H1 (cell line): ENCODE measurements at regions not wholly inside any gene's neighbourhood (a gene's known extent, or its start where the extent isn't known, plus 50 kb on each side); places are given as distances from the start of the nearest gene placed in this dataset.

Experiments used
- CTCF ChIA-PET: fragments of 300-600 bp; sonication (Branson Sonifier 250); formaldehyde crosslinking; loops from one replicate; lab custom pipeline; 2021; ENCODE audit not compliant: partially characterized antibody; lab: Charles Lee
- POLR2A ChIA-PET: fragments of 300-600 bp; sonication (Branson Sonifier 250); formaldehyde crosslinking; loops from one replicate; lab custom pipeline; 2021; ENCODE audit warnings: inconsistent platforms; ENCODE audit not compliant: partially characterized antibody; lab: Charles Lee
- DNase-seq, 2 experiments: peaks; one replicate each; pipeline versions ENCODE4 v3.0.0 to v3.0.0-alpha.2; 2010 to 2022; ENCODE audit warnings: low spot score in 2 of 2, low read depth in 1 of 2, mixed read lengths in 1 of 2
- FAIRE-seq: peaks from 2 replicates; lab custom pipeline; 2011; peaks lifted over from hg19 to GRCh38; lab: Jason Lieb, UNC
- H2AFZ ChIP-seq: 2 replicates; pipeline ENCODE4 v1.8.1; 2012; ENCODE audit warnings: low read length, inconsistent platforms
- H2AK5ac ChIP-seq: 2 replicates; pipeline ENCODE4 v1.6.1; 2013; ENCODE audit warnings: low read depth, low read length
- H2BK120ac ChIP-seq: replicated peaks from 2 replicates; pipeline ENCODE3; 2013; ENCODE audit warnings: low read depth, low read length, inconsistent platforms
- H2BK12ac ChIP-seq: 2 replicates; pipeline ENCODE4 v1.6.1; 2013; ENCODE audit warnings: low read depth, low read length
- H2BK15ac ChIP-seq: 2 replicates; pipeline ENCODE4 v1.6.1; 2013; ENCODE audit warnings: low read length
- H2BK20ac ChIP-seq: 2 replicates; pipeline ENCODE4 v1.6.1; 2013; ENCODE audit warnings: low read length
- H2BK5ac ChIP-seq: 2 replicates; pipeline ENCODE4 v1.6.1; 2013; ENCODE audit warnings: low read depth, low read length
- H3K14ac ChIP-seq: 2 replicates; pipeline ENCODE4 v1.6.1; 2013; ENCODE audit warnings: inconsistent platforms; ENCODE audit not compliant: insufficient read length
- H3K18ac ChIP-seq: 2 replicates; pipeline ENCODE4 v1.6.1; 2013; ENCODE audit warnings: low read length; ENCODE audit errors: extremely low read depth
- H3K23ac ChIP-seq: 2 replicates; pipeline ENCODE4 v1.6.1; 2013; ENCODE audit warnings: inconsistent platforms; ENCODE audit not compliant: insufficient read length
- H3K23me2 ChIP-seq: 2 replicates; pipeline ENCODE4 v1.6.1; 2013; ENCODE audit warnings: low read depth, low read length
- H3K27ac ChIP-seq: 2 replicates; pipeline ENCODE4 v1.6.1; 2011; ENCODE audit warnings: low read depth, low read length, inconsistent platforms
- H3K27me3 ChIP-seq, 4 experiments: replicated peaks in 1 of 4; 1 replicate in 1 of 4; 2 replicates in 3 of 4; pipeline versions ENCODE4 v1.6.1 to v1.8.1; 2011 to 2013; ENCODE audit warnings: low read length in 3 of 4, mild to moderate bottlenecking in 3 of 4, inconsistent platforms in 2 of 4, mixed read lengths in 2 of 4, moderate library complexity in 1 of 4; ENCODE audit not compliant: control insufficient read depth in 3 of 4, insufficient read depth in 3 of 4; ENCODE audit errors: extremely low read depth in 1 of 4
- H3K36me3 ChIP-seq, 4 experiments: 2 replicates each; pipeline versions ENCODE4 v1.6.1 to v1.8.1; 2011 to 2013; ENCODE audit warnings: mild to moderate bottlenecking in 4 of 4, low read length in 3 of 4, moderate library complexity in 2 of 4, control low read depth in 1 of 4, inconsistent platforms in 1 of 4; ENCODE audit not compliant: insufficient read depth in 4 of 4, control insufficient read depth in 2 of 4
- H3K4ac ChIP-seq: replicated peaks from 2 replicates; pipeline ENCODE3; 2013; ENCODE audit warnings: low read length, low read depth, mixed read lengths, inconsistent platforms; ENCODE audit not compliant: insufficient read length
- H3K4me1 ChIP-seq, 4 experiments: replicated peaks in 1 of 4; 1 replicate in 1 of 4; 2 replicates in 3 of 4; pipeline versions ENCODE4 v1.6.1 to v1.8.1; 2011 to 2013; ENCODE audit warnings: low read length in 3 of 4, inconsistent platforms in 2 of 4, mixed read lengths in 1 of 4; ENCODE audit not compliant: insufficient read depth in 4 of 4, control insufficient read depth in 3 of 4
- H3K4me2 ChIP-seq, 2 experiments: 2 replicates each; pipeline versions ENCODE4 v1.6.1 to v1.8.1; 2011 to 2013; ENCODE audit warnings: low read depth in 2 of 2, low read length in 2 of 2, control low read depth in 1 of 2, inconsistent platforms in 1 of 2, mild to moderate bottlenecking in 1 of 2; ENCODE audit not compliant: insufficient read depth in 1 of 2
- H3K4me3 ChIP-seq, 4 experiments: fragments of 200-600, 300-600 bp in 1 of 4; sonication (generic), shearing (Covaris generic), sonication (Bioruptor Twin) in 1 of 4; 2 replicates each; pipeline versions ENCODE4 v1.5.1 to v1.8.1; 2011 to 2016; ENCODE audit warnings: low read length in 4 of 4, low read depth in 3 of 4, control low read depth in 2 of 4, inconsistent platforms in 2 of 4, mild to moderate bottlenecking in 2 of 4, mixed read lengths in 1 of 4, moderate library complexity in 1 of 4; ENCODE audit not compliant: insufficient read depth in 2 of 4; ENCODE audit errors: extremely low read depth in 1 of 4
- H3K56ac ChIP-seq: replicated peaks from 2 replicates; pipeline ENCODE3; 2013; ENCODE audit warnings: low read depth, mild to moderate bottlenecking, mixed read lengths, low read length, inconsistent platforms; ENCODE audit not compliant: insufficient read length
- H3K79me1 ChIP-seq: 2 replicates; pipeline ENCODE4 v1.6.1; 2013; ENCODE audit warnings: low read depth, low read length, control low read depth
- H3K79me2 ChIP-seq, 2 experiments: 2 replicates each; pipeline versions ENCODE4 v1.6.1 to v1.8.1; 2012 to 2013; ENCODE audit warnings: low read length in 2 of 2, mild to moderate bottlenecking in 2 of 2, inconsistent platforms in 1 of 2; ENCODE audit not compliant: insufficient read depth in 2 of 2, control insufficient read depth in 1 of 2
- H3K9ac ChIP-seq, 4 experiments: replicated peaks in 1 of 4; 1 replicate in 1 of 4; 2 replicates in 3 of 4; pipeline versions ENCODE4 v1.6.1 to v1.8.1; 2011 to 2013; ENCODE audit warnings: low read depth in 3 of 4, low read length in 3 of 4, control low read depth in 2 of 4, mild to moderate bottlenecking in 2 of 4, moderate library complexity in 2 of 4, inconsistent platforms in 1 of 4; ENCODE audit errors: extremely low read depth in 1 of 4
- H3K9me3 ChIP-seq, 2 experiments: 2 replicates each; pipeline versions ENCODE4 v1.6.1 to v1.8.1; 2012 to 2013; ENCODE audit warnings: mild to moderate bottlenecking in 2 of 2, moderate library complexity in 2 of 2, control low read depth in 1 of 2, inconsistent platforms in 1 of 2, low read depth in 1 of 2, low read length in 1 of 2, mixed read lengths in 1 of 2; ENCODE audit not compliant: insufficient read depth in 2 of 2
- H4K20me1 ChIP-seq, 2 experiments: replicated peaks in 1 of 2; 2 replicates each; pipeline versions ENCODE3 to v1.8.1; 2011 to 2013; ENCODE audit warnings: inconsistent platforms in 2 of 2, low read length in 2 of 2, mild to moderate bottlenecking in 1 of 2; ENCODE audit not compliant: insufficient read depth in 2 of 2, control insufficient read depth in 1 of 2
- H4K5ac ChIP-seq: 2 replicates; pipeline ENCODE4 v1.6.1; 2013; ENCODE audit warnings: low read length, low read depth, mixed read lengths, inconsistent platforms; ENCODE audit not compliant: insufficient read length
- H4K8ac ChIP-seq: 2 replicates; pipeline ENCODE4 v1.8.0; 2013; ENCODE audit warnings: mild to moderate bottlenecking, moderate library complexity, low read length, inconsistent platforms; ENCODE audit not compliant: insufficient read depth; ENCODE audit errors: extremely low read depth
- H4K91ac ChIP-seq: replicated peaks from 2 replicates; pipeline ENCODE3; 2013; ENCODE audit warnings: low read length, mixed read lengths, inconsistent platforms; ENCODE audit not compliant: insufficient read length
- EP300 ChIP-seq, 2 experiments: IDR thresholded peaks; 1 replicate in 1 of 2; 2 replicates in 1 of 2; pipeline ENCODE4 v1.6.1; 2011 to 2012; ENCODE audit warnings: low read depth in 2 of 2, low read length in 2 of 2, mild to moderate bottlenecking in 2 of 2, borderline replicate concordance in 1 of 2, inconsistent platforms in 1 of 2, moderate library complexity in 1 of 2
- SIRT6 ChIP-seq: IDR thresholded peaks from one replicate; pipeline ENCODE4 v1.7.1; 2012; ENCODE audit warnings: low read length, inconsistent platforms
- TAF1 ChIP-seq: IDR thresholded peaks from 2 replicates; pipeline ENCODE4 v1.6.1; 2011; ENCODE audit warnings: mild to moderate bottlenecking, low read depth, low read length
- WGBS, 2 experiments: shearing (Covaris generic) in 1 of 2; methylation state at CpG; one replicate each; pipeline versions ENCODE4 v1.1.6 to v1.1.7; 2013 to 2015; ENCODE audit warnings: low lambda C conversion rate in 2 of 2, mixed read lengths in 2 of 2, inconsistent platforms in 1 of 2, low coverage in 1 of 2, missing lambda C conversion rate in 1 of 2; ENCODE audit not compliant: insufficient replicate concordance in 2 of 2, insufficient coverage in 1 of 2, insufficient read length in 1 of 2; ENCODE audit errors: extremely low coverage in 1 of 2, missing lambda C conversion rate in 1 of 2; 5-methylcytosine and 5-hydroxymethylcytosine counted together

- no peak overlapping the region for H4K8ac ChIP-seq
- no peak for FAIRE-seq
- no peak for DNase-seq
- H3K27me3 ChIP-seq = no peaks in the 10 kb centered on the region
- 91% methylated on average over 4 of the region's 4 CpGs; no CpG with 5 or more reads in 1 of the 2 experiments for WGBS, 2 experiments
- no peak overlapping the region for H2AK5ac ChIP-seq
- H2BK12ac ChIP-seq = no peak overlapping the region
- no peak overlapping the region for H4K5ac ChIP-seq
- H3K14ac ChIP-seq = no peak overlapping the region
- H3K4me1 ChIP-seq = no peaks in the 10 kb centered on the region
- no peak overlapping the region for H3K4me3 ChIP-seq
- no peak for TF ChIP-seq SIRT6
- no peak for TF ChIP-seq TAF1
- no peak for TF ChIP-seq EP300 (IDR thresholded peaks at IDR 0.05; ENCODE audit: borderline replicate concordance in 1 of 2, low read depth in 2 of 2, low read length in 2 of 2)
- no peak overlapping the region for H2BK5ac ChIP-seq
- no peak overlapping the region for H3K27ac ChIP-seq
- H3K9ac ChIP-seq = no peak overlapping the region
- no peaks in the 10 kb centered on the region for H3K9me3 ChIP-seq
- H3K79me2 ChIP-seq = no peaks in the 10 kb centered on the region
- ChIA-PET CTCF (no interaction called here), POLR2A (no interaction called here)
- H2BK20ac ChIP-seq = no peak overlapping the region
- H3K79me1 ChIP-seq = no peaks in the 10 kb centered on the region; the same call in 1 of the 2 replicates
- H2BK15ac ChIP-seq = no peak overlapping the region
- H3K23me2 ChIP-seq = no peaks in the 10 kb centered on the region; the same call in 1 of the 2 replicates
- no peak overlapping the region for H3K4ac ChIP-seq
- no peak overlapping the region for H3K56ac ChIP-seq
- no peak overlapping the region for H2AFZ ChIP-seq
- no peak overlapping the region for H3K4me2 ChIP-seq
- H2BK120ac ChIP-seq = no peak overlapping the region
- no peaks in the 10 kb centered on the region for H4K20me1 ChIP-seq
- no peak overlapping the region for H3K18ac ChIP-seq
- no peaks in the 10 kb centered on the region for H3K36me3 ChIP-seq
- no peak overlapping the region for H4K91ac ChIP-seq
- H3K23ac ChIP-seq = no peak overlapping the region
Measured at GRCh38 chr18:61732854-61733253, 160.0 kb downstream of the RNF152 start.
